Muscle of back (tissue), 3 donors: ENCODE measurements at regions not wholly inside any gene's neighbourhood (a gene's known extent, or its start where the extent isn't known, plus 50 kb on each side); places are given as distances from the start of the nearest gene placed in this dataset.
"Not testable (repeated sequence)": the region's sequence is repeated elsewhere in the genome, so short reads cannot be mapped to it uniquely, and the experiment has no call there.

ENCODE experiments used
- DNase-seq, 3 donors: peaks; one replicate each; pipeline versions ENCODE4 v3.0.0 to v3.0.0-alpha.2; 2013

GRCh38 chr17:72573492-72573801 is 452.6 kb downstream of the SOX9 start:
- DNase-seq = not testable (repeated sequence)

GRCh38 chr17:72574675-72575510 is 454.1 kb downstream of the SOX9 start:
- DNase-seq = no peak

DNA sequence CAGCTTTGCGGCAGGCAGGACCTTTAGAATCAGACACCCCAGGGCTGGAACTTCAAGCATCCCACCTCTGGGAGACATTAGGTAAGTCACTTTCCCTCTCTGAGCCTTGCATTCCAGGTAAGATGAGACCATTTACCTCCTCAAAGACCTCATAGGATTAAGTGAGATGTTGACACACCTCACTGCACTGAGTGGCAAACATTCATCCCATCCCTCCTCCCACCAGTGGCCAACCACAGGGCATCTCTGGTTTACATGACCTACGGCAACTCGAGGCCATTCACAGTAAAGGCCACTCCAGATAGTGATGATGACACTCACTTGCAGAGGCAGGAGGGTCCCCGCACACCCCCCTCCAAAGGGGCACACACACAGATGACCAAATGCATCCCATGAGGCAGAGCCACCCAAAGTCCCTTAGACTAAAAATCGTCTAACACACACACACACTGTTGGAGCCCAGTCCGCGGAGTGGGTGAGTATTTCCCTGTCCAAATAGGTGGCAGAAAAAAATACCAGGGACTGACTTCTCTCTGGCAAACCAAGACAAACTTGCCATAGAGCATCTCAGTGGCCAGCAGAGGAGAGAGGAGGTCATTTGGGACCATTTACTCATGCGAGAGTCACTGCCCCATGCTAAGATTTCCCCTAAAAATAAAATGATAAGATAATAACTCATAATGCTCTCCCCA is 454.9 kb downstream of the SOX9 start:
- no peak for DNase-seq

- DNase-seq = no peak
These were observed 455.5 kb downstream of the SOX9 start for GRCh38 chr17:72576289-72576759.

DNA sequence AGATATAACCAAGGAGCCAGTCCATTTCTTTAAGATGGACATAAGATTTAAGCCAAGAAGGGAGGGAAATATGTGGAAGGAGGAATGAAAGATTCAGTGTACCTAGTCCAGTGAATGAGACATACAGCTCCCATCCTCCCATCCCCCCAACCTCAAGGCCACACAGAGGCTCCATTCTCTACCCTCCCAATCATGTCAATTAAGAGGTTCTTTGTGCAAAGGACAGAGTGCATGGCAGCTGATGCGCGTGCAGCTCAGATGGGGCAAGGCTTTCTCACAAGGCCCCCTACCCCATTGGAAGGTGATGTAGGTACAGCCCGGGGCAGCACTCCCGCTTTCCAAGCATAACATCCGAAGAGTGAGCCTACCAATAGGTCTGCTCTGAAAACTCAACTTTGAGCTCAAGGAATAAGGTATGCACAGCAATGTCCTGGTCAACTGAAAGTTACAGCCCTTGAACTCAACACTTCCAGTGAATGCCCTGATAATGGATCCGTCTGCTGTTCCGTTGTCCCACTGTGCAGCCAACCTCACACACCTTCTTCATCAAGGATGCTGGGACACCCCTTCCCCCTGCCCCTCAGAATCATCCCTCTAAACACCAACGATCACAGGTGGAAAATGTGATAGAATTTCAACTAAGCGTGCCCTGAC is 458.1 kb downstream of the SOX9 start:
- no peak for DNase-seq

- DNase-seq = no peak
These were observed 459.1 kb downstream of the SOX9 start for GRCh38 chr17:72579990-72580320.

- DNase-seq = no peak
These were observed 459.7 kb downstream of the SOX9 start for GRCh38 chr17:72580321-72581127.

DNA sequence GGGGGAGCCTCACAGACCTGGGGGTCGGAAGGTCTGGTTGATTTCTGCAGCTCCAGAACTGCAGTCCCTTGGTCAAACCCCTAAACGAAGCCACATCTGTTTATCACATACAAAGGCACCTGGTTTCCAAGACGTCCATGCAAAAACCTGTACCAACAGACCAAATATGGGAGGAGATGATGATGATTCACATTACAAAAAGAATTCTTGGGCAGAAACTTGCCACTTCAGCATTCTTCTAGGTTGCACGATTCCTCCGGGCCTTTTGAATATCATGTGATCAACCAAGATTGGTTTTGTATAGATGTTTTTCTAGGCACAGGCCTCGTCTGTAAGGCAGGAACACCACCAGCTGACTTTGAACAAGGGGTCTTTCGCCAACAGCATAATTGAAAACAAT is 466.3 kb downstream of the SOX9 start:
- no peak for DNase-seq

DNA sequence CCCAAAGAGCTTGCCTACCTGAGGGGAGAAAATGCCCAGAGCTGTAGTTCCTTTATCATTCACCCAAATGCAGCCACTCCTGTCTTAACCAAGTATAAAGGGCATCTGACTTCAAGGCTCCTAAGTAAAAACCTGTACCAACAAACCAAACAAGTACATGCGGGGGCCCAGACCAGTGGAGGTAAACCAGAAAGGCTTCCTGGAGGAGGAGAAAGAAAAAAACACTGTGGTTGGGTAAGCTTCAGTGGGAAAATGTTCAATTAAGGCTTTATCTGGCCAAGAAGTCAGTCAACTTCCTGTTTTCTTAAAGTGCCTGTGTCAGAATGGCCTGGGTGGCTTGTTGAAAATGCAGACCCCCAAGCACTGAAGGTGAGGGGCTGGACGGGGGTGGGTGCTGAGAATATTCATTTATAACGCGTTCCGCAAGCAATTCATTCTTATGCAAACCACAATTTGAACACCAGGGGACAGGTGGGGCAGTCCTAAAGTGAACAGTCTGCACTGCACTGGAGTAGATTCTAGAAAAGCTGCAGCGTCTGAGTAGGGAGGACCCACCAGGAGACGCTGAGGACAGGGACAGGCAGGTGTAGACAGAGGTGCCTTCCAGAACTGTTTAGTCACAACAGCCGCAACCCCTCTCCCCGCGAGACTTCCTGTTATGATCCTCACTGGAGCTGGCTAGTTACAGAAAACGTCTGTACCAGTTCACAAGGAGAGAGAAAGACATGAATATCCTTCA is 467.1 kb downstream of the SOX9 start:
- no peak for DNase-seq

GRCh38 chr17:72588561-72588960 is 467.7 kb downstream of the SOX9 start:
- no peak for DNase-seq

DNA sequence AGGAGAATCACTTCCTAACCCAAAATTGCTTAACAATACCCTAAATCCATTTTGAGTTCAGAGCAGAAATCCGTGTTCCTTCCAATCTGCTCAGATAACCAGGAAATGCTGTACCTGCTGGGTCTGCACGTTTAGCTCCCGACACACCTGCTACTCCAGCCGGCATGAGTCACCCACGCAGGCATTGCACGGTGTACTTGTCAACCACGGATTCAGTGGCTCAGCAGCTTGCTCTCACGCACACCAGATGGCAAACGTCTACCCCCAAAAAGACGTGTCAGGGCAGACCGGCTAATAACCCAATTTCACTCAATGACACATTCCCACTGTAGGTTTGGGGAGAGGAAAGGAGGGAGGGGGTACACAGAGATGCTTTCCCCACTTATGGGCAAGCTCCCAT is 468.1 kb downstream of the SOX9 start:
- DNase-seq = no peak

DNA sequence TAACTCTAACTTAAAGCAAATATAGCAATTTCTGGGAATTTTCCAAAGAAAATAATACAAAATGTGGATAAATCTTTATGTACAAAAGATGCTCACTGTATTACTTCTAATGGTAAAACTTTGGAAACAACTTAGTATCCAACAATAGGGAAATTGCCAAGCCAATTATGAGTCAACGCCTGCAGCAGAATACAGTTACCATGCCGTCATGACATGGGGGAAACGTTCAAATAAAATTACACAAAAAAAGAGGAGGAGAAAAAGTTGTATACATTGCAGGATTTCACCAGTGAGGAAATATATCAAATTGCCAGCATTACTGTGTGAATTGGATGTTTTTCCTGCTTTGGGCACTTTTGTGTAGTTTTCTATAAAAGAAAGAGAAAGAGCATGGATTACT is 469.6 kb downstream of the SOX9 start:
- DNase-seq = peak in 1 of 3 donors; percentile 27

- DNase-seq = no peak
These were observed 470.1 kb downstream of the SOX9 start for GRCh38 chr17:72590882-72591281.

DNA sequence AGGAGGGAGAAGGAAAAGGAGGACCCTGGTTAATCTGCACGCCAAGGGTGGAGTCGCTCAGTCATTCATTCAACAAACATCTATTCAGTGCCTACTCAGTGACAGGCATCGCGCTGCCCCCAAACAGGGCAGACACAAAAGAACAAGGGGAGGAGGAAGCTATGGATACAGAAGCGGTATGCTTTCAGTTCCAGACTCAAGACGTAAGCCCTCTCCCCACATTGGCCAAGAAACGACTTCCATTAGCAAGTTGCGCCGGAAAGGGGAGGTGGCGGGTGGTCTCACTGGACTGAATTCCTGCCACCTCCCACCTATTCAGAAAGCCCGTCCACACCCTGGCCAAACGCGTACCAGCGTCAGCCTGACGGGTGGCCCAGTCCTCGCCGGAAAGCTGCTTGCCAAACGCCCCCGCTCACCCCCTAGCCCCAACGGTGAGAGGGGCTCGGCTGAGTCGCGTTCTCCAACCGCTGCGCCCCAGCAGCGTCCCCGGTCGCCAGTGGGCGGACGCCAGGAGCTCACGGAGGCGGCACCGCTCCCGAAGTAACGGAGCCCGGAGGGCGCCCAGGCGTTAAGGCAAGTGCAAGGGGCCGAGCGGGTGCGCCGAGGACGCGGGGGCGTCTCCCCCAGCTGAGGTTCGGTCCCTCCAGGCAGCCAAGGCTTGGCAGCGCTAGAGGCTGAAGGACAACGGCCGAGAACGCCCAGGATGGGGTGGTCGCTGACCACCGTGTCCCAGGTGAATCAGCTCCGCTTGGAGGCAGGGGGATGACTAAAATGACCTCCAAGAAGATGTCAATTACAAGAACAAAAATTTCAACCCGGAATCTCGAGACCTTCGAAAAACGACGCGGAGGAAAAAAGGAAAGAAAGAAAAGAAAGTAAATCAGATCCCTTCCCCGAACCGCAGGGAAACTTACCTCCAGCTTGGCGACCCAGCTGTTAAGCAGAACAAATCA is 470.7 kb downstream of the SOX9 start:
- DNase-seq = peak in 1 of 3 donors; percentile 51

DNA sequence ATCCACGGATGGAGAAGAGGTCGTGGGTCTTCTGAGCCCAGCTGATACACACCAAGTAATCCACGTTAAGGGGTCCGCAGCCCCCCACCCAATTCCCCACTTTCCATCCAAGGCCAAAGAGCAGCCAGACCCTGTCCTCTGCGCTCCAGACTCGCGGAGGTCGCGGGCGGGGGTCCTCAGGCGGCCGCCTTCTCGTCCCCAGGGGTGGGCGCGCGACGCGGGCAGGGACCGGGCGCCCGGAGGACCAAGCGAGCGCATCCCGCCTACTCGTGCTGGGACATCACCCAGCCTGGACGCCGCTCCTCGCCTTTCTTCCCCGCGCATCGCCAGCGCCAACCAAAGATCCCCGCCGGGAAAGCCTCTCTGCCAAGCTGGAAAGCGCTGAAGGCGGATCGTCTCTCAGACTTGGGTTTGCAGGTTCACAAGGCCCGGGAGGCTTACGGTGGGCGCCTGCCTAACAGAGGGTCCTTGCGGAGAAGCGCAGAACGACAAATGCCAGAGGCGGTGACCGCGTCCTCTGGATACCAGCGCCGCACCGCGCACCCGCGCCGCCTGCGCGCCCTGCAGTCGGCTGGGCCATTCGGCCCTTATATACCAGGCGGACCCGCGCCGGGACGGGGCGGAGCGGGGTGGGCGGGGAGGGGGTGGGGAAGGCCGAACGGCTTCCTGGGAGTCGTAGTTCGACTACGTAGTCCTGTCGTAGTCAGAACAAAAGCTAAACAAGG is 471.6 kb downstream of the SOX9 start:
- DNase-seq = peak; percentile 78 to 90 (median 82)

DNA sequence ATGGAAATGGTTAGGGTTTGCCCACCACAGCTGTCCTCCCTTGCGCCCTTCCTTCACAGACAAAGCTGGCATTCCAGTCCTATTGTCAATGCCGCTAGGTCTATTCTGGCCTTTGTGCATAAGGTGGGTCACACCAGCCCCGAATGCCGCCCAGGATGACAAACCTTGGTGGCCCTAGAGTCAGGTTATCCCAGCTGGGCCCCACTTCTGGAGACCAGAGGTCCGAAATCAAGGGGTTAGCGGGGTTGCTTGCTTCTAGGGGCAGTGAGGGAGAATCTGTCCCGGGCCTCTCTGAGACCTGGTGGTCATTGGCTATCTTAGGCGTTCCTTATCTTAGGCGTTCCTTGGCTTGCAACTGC is 472.1 kb downstream of the SOX9 start:
- no peak for DNase-seq

DNA sequence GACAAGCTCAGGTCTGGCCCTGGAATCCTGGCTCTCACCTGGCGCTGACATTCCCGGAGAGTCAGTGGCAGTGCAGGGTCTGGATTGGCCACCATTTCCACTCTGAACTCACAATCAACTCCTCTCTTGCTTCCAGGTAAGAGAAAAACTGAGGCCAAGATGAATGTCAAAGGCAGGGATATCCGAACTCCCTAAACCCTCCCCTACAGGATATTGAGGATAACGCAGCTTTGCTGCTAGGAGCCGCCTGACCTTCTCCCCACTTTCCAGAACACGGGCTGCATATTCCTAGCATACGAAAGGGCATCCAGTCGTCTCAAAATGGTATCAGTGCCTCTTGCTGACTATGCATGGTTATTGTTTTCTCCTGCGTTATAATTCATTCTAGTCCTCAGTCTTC is 473.4 kb downstream of the SOX9 start:
- no peak for DNase-seq
